K562 (cell line): ENCODE measurements at regions not wholly inside any gene's neighbourhood (a gene's known extent, or its start where the extent isn't known, plus 50 kb on each side); places are given as distances from the start of the nearest gene placed in this dataset.

Experiments used
- ATAC-seq: fragments of 200-7000 bp; cut with Tn5 transposase; 3 replicates; pipeline ENCODE4 v1.9.1; 2020; ENCODE audit warnings: moderate library complexity
- BruUV-seq: library from RNA; stranded (reverse); fragments of 400-500 nt; replicated peaks from 2 replicates; lab custom pipeline; 2021; lab: Mats Ljungman, UMichigan
- CTCF ChIA-PET: fragments of 300-600 bp; formaldehyde crosslinking; extraction: SDS; loops from one replicate; lab custom pipeline; 2021; ENCODE audit warnings: low intra/inter-chr PET ratio; lab: Yijun Ruan, JAX
- POLR2A ChIA-PET: fragments of 300-600, 350-650 bp; sonication (Branson Sonifier 250); formaldehyde crosslinking; extraction: SDS; loops from one replicate; lab custom pipeline; 2021; ENCODE audit warnings: antibody characterized with exemption, inconsistent platforms; lab: Yijun Ruan, JAX
- DNase-seq, 4 experiments: peaks; one replicate each; pipeline versions ENCODE4 v3.0.0 to v3.0.0-alpha.2; 2011 to 2018; ENCODE audit warnings: low spot score in 3 of 4, mixed read lengths in 3 of 4; ENCODE audit errors: extremely low read depth in 1 of 4
- FAIRE-seq: peaks from 2 replicates; lab custom pipeline; 2011; peaks lifted over from hg19 to GRCh38; lab: Jason Lieb, UNC
- H2AFZ ChIP-seq: 2 replicates; pipeline ENCODE4 v1.6.0; 2011; ENCODE audit warnings: low read depth, low read length, control low read depth, inconsistent platforms
- H3K27ac ChIP-seq: fragments of 200-600 bp; 3 replicates; pipeline ENCODE4 v1.8.0; 2011; ENCODE audit warnings: low read depth, mild to moderate bottlenecking, control low read depth, inconsistent platforms, low read length, moderate library complexity, mixed read lengths; ENCODE audit errors: extremely low read depth
- H3K27me3 ChIP-seq, 2 experiments: fragments of 300-600 bp in 1 of 2; 2 replicates in 1 of 2; 3 replicates in 1 of 2; pipeline versions ENCODE4 v1.6.0 to v1.8.0; 2011; ENCODE audit warnings: inconsistent platforms in 2 of 2, low read length in 2 of 2, mild to moderate bottlenecking in 1 of 2, mixed read lengths in 1 of 2, moderate library complexity in 1 of 2; ENCODE audit not compliant: control insufficient read depth in 2 of 2, insufficient read depth in 2 of 2
- H3K36me3 ChIP-seq: fragments of 300-600 bp; 3 replicates; pipeline ENCODE4 v1.8.0; 2011; ENCODE audit warnings: mild to moderate bottlenecking, low read length, inconsistent platforms; ENCODE audit not compliant: control insufficient read depth, insufficient read depth
- H3K4me1 ChIP-seq, 2 experiments: fragments of 200-600 bp in 1 of 2; replicated peaks in 1 of 2; 2 replicates in 1 of 2; 3 replicates in 1 of 2; pipeline versions ENCODE4 v1.5.1 to v1.8.0; 2011; ENCODE audit warnings: inconsistent platforms in 2 of 2, low read length in 2 of 2, mild to moderate bottlenecking in 1 of 2, mixed read lengths in 1 of 2, moderate library complexity in 1 of 2; ENCODE audit not compliant: control insufficient read depth in 2 of 2, insufficient read depth in 2 of 2
- H3K4me2 ChIP-seq: 2 replicates; pipeline ENCODE4 v1.6.1; 2011; ENCODE audit warnings: low read length, control low read depth, inconsistent platforms, mixed read lengths; ENCODE audit not compliant: insufficient read depth
- H3K4me3 ChIP-seq: fragments of 200-600 bp; sonication (generic), shearing (Covaris generic); 2 replicates; pipeline ENCODE4 v1.5.1; 2016; ENCODE audit warnings: control low read depth, inconsistent platforms
- H3K79me2 ChIP-seq: fragments of 200-600 bp; 3 replicates; pipeline ENCODE4 v1.8.0; 2011; ENCODE audit warnings: low read length, inconsistent platforms; ENCODE audit not compliant: control insufficient read depth, insufficient read depth
- H3K9ac ChIP-seq, 2 experiments: 2 replicates each; pipeline versions ENCODE4 v1.6.0 to v1.6.1; 2011; ENCODE audit warnings: low read depth in 2 of 2, low read length in 2 of 2, control low read depth in 1 of 2, inconsistent platforms in 1 of 2, mild to moderate bottlenecking in 1 of 2, mixed read lengths in 1 of 2; ENCODE audit not compliant: insufficient read depth in 1 of 2
- H3K9me1 ChIP-seq: one replicate; pipeline ENCODE4 v1.6.0; 2011; ENCODE audit warnings: inconsistent platforms, mild to moderate bottlenecking, low read length, moderate library complexity; ENCODE audit not compliant: control insufficient read depth, insufficient read depth
- H3K9me3 ChIP-seq: replicated peaks from 2 replicates; pipeline ENCODE4 v1.5.1; 2011; ENCODE audit warnings: low read depth, low read length, inconsistent platforms; ENCODE audit not compliant: control insufficient read depth, insufficient read depth
- H4K20me1 ChIP-seq: replicated peaks from 2 replicates; pipeline ENCODE4 v1.6.1; 2011; ENCODE audit warnings: low read length, inconsistent platforms, mixed read lengths; ENCODE audit not compliant: control insufficient read depth, insufficient read depth
- ARID3B ChIP-seq: fragments of 250-450 bp; sonication (Bioruptor Pico); IDR thresholded peaks from 2 replicates; pipeline ENCODE4 v1.4.0; 2020; ENCODE audit warnings: borderline replicate concordance
- BCL6 ChIP-seq: fragments of 250-450 bp; sonication (Bioruptor Pico); IDR thresholded peaks from 2 replicates; pipeline ENCODE4 v1.4.0; 2020
- E2F8 ChIP-seq: fragments of 450-650 bp; IDR thresholded peaks from 2 replicates; pipeline ENCODE4 v1.7.1; 2018; ENCODE audit warnings: mild to moderate bottlenecking, low read depth; ENCODE audit not compliant: partially characterized antibody
- ELF2 ChIP-seq: fragments of 250-450 bp; sonication (Bioruptor Pico); IDR thresholded peaks from 2 replicates; pipeline ENCODE4 v1.5.0; 2021; ENCODE audit warnings: mild to moderate bottlenecking
- IRF2 ChIP-seq: sonication (generic); formaldehyde crosslinking; IDR thresholded peaks from 2 replicates; pipeline ENCODE4 v1.8.1; 2022; ENCODE audit warnings: mild to moderate bottlenecking, missing genetic modification reagents
- MTA1 ChIP-seq: fragments of 450-650 bp; IDR thresholded peaks from 2 replicates; pipeline ENCODE4 v1.6.1; 2017; ENCODE audit warnings: borderline replicate concordance
- MTA2 ChIP-seq: fragments of 450-650 bp; IDR thresholded peaks from 2 replicates; pipeline ENCODE4 v1.6.1; 2016; ENCODE audit warnings: low read depth
- PHTF2 ChIP-seq: fragments of 250-450 bp; sonication (Bioruptor Pico); IDR thresholded peaks from 2 replicates; pipeline ENCODE4 v1.5.0; 2021; ENCODE audit warnings: mild to moderate bottlenecking
- RBM25 ChIP-seq: fragments of 200-400 bp; formaldehyde crosslinking; IDR thresholded peaks from 2 replicates; pipeline ENCODE4 v1.6.1; 2018; ENCODE audit warnings: low read length, low read depth, moderate library complexity; ENCODE audit not compliant: severe bottlenecking
- TEAD1 ChIP-seq, 2 experiments: fragments of 450-650 bp in 1 of 2; sonication (generic) in 1 of 2; formaldehyde crosslinking; IDR thresholded peaks; 2 replicates each; pipeline versions ENCODE4 v1.4.0 to v1.8.0; 2020 to 2022; ENCODE audit warnings: mild to moderate bottlenecking in 2 of 2, missing genetic modification reagents in 1 of 2
- WHSC1 ChIP-seq: IDR thresholded peaks from one replicate; pipeline ENCODE4 v1.6.1; 2012; ENCODE audit warnings: low read length, control low read depth, inconsistent platforms
- ZNF408 ChIP-seq: fragments of 250-450 bp; sonication (Bioruptor Pico); IDR thresholded peaks from 2 replicates; pipeline ENCODE4 v1.4.0; 2020; ENCODE audit warnings: low read depth, mild to moderate bottlenecking, moderate library complexity
- ZNF707 ChIP-seq: fragments of 250-450 bp; sonication (Bioruptor Pico); conservative IDR thresholded peaks from 2 replicates; pipeline ENCODE4 v1.8.0; 2022; ENCODE audit warnings: inconsistent platforms, mild to moderate bottlenecking, moderate library complexity
- WGBS: fragments of 100-300 bp; shearing (Covaris generic); methylation state at CpG from one replicate; pipeline ENCODE4 v1.1.6; 2016; ENCODE audit warnings: low coverage, mixed read lengths; ENCODE audit not compliant: insufficient coverage; ENCODE audit errors: missing lambda C conversion rate; 5-methylcytosine and 5-hydroxymethylcytosine counted together
- in situ Hi-C: fragments of 300-500 bp; cut with MboI; formaldehyde crosslinking; loops from 4 replicates; pipeline ENCODE4 v1.15.0; 2018; ENCODE audit warnings: inconsistent platforms, mixed read lengths
- intact Hi-C: fragments of 100-400 bp; cut with micrococcal nuclease; formaldehyde crosslinking; loops from 2 replicates; pipeline ENCODE4 v1.14.2; 2022

GRCh38 chr9:90290716-90291485 lies 351.7 kb downstream of the DIRAS2 start:
- POLR2A ChIA-PET, result no interaction called here
- no peak for ATAC-seq
- WGBS, result 4% methylated on average over 5 of the region's 5 CpGs
- Histone ChIP-seq H3K4me2 (no peak overlapping the region), H3K9me1 (no peaks in the 10 kb centered on the region), H3K4me1 (no peaks in the 10 kb centered on the region), H3K27ac (no peak overlapping the region), H3K9ac (no peak overlapping the region), H3K4me3 (no peak overlapping the region), H3K36me3 (no peaks in the 10 kb centered on the region), H4K20me1 (no peaks in the 10 kb centered on the region), H3K9me3 (no peaks in the 10 kb centered on the region), H3K27me3 (no peaks in the 10 kb centered on the region), H3K79me2 (no peaks in the 10 kb centered on the region), H2AFZ (no peak overlapping the region)
- intact Hi-C loops, result no loop called here
- BruUV-seq, result no TSS peak
- in situ Hi-C loops, result no loop called here
- TF ChIP-seq ZNF408 (CRISPR knock-in tag), result no peak
- TF ChIP-seq IRF2 (CRISPR knock-in tag), result no peak
- TF ChIP-seq BCL6 (CRISPR knock-in tag), result no peak
- TF ChIP-seq TEAD1 (CRISPR knock-in tag; IDR thresholded peaks at IDR 0.05), result no peak
- CTCF ChIA-PET, result no interaction called here
- no peak for FAIRE-seq
- no peak for DNase-seq

GRCh38 chr9:90296539-90296938 lies 346.1 kb downstream of the DIRAS2 start:
- H3K9me3 ChIP-seq, result no peaks in the 10 kb centered on the region
- in situ Hi-C loops, result no loop called here
- no peaks in the 10 kb centered on the region for H4K20me1 ChIP-seq
- H3K4me2 ChIP-seq, result no peak overlapping the region
- POLR2A ChIA-PET, result no interaction called here
- FAIRE-seq (no peak), DNase-seq (no peak), ATAC-seq (no peak)
- H2AFZ ChIP-seq, result no peak overlapping the region
- H3K27me3 ChIP-seq, result no peaks in the 10 kb centered on the region
- no peaks in the 10 kb centered on the region for H3K79me2 ChIP-seq
- H3K27ac ChIP-seq, result no peak overlapping the region
- H3K4me3 ChIP-seq, result no peak overlapping the region
- no peak overlapping the region for H3K9ac ChIP-seq
- CTCF ChIA-PET, result no interaction called here
- no peaks in the 10 kb centered on the region for H3K4me1 ChIP-seq
- intact Hi-C loops, result no loop called here
- BruUV-seq, result no TSS peak
- no peaks in the 10 kb centered on the region for H3K9me1 ChIP-seq
- no peaks in the 10 kb centered on the region for H3K36me3 ChIP-seq
- WGBS, result 0% methylated on average over 6 of the region's 6 CpGs
- TF ChIP-seq ELF2 (CRISPR knock-in tag), result no peak
- no peak for TF ChIP-seq ARID3B
- no peak for TF ChIP-seq MTA2
- TF ChIP-seq PHTF2, result no peak
- no peak for TF ChIP-seq E2F8
- no peak for TF ChIP-seq RBM25
- TF ChIP-seq WHSC1, result no peak
- no peak for TF ChIP-seq MTA1
- no peak for TF ChIP-seq ZNF707 (CRISPR knock-in tag)
